GM19238 (cell line): ENCODE measurements at regions not wholly inside any gene's neighbourhood (a gene's known extent, or its start where the extent isn't known, plus 50 kb on each side); places are given as distances from the start of the nearest gene placed in this dataset.
"Not testable (repeated sequence)": the region's sequence is repeated elsewhere in the genome, so short reads cannot be mapped to it uniquely, and the experiment has no call there.

Source experiments
- DNase-seq: peaks from one replicate; pipeline ENCODE4 v3.0.0; 2011; ENCODE audit warnings: low spot score; ENCODE audit not compliant: insufficient read length

DNA sequence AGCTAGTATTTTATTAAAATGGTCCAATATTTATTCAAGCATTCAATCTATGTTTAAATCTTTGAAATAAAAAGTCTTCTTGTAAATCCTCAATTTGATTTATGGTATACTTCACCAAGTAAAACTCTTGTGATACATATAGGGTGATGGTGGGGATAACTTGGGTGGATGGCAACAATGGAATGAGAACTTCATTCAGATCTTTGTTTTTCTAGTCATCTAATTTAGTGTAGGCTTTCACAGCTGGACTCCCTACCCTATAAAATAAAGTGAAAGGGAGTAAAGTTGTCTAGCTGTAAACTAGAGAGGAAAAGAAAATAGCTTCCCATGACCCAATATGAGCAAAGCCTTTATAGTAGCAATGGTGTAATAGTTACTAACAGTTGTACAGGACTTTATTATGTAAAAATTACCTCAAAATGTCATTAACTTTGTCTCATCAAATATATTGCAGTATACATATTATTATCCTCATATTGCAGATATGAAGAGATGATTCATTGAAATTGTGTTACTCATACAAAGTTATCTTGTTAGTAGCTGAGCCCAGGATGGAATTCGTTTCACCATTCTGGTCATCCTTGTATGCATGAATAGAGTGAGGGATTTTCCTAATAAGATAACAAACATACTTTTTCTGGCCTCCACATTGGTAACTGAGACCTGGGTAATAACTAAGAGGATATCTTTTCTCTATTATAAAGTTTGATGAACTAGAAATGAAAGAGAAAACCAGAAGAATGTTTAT, 1377.7 kb upstream of the ADGRL4 start:
- no peak for DNase-seq

DNA sequence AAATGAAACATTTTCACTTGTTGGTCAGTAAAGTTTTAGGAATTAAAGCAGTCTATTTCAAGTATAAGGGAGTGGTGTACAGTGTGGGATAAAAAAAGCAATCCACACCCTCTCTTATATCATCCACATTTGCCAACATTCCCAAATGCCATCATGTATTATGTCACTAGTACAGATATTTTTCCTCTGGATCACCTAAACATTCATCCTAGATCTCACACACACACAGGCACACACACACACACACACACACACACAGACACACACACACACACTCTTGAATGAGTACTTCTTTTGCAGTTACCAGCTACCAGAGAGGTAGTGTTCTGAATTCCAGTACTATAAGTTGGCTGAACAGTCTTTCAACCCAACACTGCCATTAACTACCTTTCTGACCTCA, 1369.1 kb upstream of the ADGRL4 start:
- DNase-seq = no peak

DNA sequence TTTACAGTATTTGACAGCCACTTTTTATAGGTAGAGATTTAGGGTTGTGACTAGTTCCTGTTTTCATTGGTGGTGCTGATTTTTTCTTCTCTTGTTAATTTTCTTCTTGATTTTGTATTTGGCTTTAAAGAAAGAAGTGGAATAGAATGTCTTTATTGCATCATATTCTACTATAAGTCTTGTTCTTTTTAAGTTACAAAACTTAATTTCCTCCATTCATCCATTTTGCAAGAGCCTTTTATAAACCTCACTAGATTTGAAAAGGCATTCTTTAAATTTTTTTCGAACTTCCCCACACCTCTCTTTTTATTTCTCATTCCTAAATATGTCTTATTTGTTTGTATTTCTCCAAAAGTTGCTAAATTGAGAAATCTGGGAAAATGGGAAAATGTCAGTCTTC, 1368.6 kb upstream of the ADGRL4 start:
- no peak for DNase-seq

DNA sequence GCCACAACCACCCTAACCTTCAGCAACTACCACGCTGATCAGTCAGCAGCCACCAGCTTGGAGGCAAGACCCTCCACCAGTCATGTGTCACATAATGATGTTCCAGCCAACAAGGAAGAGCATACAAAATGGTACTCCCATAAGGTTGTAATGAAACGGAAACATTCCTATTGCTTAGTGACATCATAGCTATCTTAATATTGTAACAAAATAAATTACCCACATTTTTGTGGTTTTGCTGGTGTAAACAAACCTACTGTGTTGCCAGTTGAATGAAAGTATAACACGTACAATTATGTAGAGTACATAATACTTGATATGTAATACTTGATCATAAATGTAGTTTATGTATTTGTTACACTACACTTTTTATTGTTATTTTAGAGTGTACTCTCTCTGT, 1363.2 kb upstream of the ADGRL4 start:
- DNase-seq = no peak

DNA sequence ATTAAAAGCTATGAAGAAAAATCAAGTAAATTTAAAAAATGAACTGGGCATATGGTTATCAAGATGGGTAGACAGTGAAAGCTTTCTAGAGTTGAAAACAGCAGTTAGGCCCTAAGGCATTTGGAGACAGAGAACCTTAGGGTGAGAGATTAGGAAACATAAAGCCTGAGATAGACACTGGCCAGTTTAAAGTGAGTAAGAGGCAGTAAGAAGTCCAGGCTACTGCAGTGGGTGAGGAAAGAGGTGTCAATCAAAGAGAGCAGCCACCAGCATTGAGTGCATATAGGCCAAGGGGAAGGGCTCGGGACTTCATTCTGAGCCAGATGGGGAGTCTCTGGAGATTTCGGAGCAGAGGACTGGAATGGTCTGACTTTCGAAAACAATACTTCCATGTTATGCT, 1360.5 kb upstream of the ADGRL4 start:
- no peak for DNase-seq

DNA sequence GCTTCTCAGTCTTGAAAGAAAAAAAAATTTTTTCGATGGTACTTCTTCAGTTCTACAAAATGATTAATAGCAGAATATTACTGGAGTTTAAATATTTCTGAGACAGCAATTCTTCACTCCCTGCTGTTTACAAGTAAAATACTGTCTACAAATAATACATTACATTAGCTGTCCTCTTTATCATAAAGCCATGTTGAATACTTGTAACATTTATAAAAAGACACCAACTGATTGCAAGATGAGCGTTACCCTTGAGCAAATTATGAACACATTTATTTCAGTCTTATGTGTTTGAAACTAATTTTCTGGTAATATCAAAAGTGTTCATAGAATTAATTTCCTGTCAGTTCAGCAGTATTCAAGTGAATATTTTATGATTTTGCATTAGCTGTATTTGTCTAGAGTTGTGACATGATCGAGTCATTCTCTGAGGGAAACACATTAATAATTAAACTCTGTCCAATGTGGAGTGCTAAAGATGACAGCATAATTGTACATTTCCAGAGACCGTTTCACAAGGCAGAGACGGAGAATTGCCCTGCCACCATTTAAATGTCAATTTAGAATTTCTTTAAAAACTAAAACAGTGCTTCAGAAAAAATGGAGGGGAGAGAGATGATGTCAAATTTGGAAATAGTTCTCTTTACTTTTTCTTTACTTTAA, 1359.0 kb upstream of the ADGRL4 start:
- DNase-seq = no peak

DNA sequence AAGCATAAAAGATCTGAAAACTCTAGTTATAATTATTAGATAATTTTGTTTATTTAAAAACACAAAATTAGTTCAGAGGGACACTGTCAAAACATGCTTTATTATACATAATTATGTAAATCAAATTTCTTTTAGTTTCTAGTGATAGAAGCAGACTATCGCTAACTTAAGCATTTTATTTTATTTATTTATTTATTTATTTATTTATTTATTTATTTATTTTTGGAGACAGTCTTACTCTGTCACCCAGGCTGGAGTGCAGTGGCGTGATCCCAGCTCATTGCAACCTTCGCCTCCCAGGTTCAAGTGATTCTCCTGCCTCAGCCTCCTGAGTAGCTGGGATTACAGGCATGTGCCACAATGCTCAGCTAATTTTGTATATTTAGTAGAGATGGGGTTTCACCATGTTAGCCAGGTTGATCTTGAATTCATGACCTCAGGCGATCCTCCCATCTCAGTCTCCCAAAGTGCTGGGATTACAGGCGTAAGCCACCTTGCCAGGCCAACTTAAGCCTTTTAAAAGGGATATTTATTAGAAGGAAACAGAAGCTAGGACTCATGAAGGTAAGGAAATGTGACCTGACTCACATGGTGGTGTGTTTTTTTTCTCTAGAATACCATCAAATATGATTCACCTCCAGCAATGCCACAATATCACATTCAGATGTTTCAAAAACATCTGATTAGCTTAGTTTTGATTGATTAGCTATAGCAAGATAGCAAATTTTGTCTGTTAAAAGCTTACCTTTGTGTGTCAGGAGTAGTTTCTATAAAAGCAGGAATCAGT, 1357.4 kb upstream of the ADGRL4 start:
- DNase-seq = no peak

DNA sequence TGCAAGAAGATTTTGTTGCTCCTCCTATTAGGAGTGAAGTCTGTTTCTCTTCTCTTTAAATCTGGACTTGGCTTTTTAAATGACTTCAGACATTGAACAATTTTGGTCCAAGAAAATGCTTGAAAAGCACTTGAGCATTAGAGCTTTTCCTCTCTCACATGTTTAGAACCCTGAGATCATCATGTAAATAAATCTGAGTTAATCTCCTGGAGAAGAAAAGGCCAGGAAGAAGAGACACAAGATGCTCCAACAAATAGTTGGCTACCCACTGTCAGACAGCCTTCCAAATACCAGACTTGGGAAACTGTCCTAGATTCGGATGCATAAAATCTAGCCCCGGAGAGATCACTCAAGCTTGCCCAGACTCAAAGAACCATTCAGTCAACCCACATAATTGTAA, 1353.1 kb upstream of the ADGRL4 start:
- DNase-seq = no peak

DNA sequence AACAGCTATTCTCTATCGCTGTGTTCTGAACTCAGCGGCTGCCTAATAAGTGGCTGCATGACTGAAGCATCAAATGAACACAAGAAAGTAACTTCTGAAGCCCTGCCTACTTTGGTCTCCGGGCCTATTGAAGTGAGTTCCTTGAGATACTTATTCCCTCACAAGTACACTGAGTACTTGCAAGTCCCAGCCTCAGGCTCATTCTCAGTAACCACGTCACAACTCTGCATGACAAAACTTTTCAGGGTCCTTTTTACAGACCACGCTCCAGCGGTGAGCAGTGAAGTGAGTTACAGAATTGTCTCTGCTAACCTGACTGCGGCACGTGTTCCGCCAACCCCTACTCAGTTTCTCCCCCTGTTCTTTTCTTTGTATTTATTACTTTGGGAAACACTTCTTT, 1342.7 kb upstream of the ADGRL4 start:
- DNase-seq = no peak

DNA sequence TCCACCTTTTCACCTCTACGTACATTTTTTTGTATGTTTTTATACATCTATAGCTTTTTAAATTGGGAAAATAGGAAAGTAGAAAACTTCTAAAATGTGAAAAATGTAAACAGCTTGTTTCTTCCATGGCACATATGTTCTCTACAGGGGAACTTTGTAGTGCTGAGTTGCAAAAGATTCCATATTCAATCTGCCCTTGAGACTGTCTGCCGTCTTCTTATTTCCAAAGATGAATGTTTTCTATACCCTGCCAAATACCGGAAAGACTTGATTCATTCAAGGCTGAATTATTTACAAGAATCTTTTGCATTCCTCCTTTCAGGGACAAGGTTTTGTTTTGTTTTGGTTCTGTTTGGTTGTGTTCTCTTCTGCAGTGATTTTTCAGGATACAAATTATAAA, 1334.5 kb upstream of the ADGRL4 start:
- DNase-seq = no peak

DNA sequence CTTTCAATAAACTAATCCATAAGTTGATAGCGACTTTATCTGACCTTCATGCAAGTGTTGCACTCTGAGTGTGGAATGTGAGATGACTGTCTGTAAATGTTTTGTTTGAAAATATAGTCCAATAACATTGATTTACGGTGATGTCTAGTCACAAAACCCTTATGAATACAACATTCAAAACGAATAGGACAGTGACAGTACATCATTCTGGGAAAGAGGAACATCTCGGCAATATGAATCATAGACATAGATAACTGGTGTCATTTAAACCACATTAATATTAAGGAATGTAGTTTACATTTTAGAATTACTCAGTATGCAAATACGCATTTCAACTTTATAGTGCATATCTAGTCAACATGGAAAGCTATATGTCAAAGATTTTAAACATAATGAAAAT, 1311.6 kb upstream of the ADGRL4 start:
- DNase-seq = no peak

DNA sequence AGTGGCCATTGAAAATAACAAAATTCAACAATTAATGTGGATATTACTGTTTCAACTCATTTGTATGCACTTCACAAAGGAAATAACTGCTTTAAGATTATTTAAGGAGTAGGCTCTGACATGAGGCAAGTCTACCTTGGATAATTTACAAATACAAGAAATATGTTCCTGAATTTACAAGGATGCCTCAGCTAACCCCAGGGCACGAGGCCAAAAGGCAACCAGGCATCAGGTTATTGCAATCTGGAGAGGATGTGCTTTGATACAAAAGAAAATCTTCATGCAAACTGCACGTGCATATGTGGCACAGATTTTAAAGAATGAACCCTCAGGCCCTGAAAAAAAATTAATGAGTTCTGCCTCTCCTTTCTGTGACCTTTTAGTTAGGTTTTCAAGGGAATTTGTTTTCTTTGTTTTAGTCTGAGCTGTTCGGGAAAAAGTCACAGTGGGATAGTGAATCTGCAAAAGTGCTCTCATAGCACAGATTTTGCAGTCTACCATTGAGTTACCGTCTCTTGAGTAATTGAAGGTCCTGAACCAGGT, 1304.2 kb upstream of the ADGRL4 start:
- DNase-seq = no peak

DNA sequence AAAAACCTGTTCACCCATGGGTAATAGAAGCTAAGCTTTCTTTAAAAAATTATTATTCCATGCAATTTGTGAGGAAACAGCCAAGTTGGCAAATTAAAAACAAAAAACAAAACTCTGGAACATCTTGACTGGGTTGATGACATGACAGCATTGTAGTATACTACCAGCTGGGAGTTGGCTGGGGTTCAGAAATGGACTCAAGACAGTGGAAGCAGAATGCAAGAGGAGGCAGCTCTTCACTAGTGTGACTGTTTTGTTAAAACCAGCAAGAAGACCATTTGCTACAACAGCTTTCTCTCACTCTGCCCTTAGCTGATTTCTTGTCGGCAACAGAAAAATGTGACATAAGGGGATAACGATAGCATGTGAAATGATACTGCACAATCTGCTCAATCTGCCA, 1298.9 kb upstream of the ADGRL4 start:
- no peak for DNase-seq

DNA sequence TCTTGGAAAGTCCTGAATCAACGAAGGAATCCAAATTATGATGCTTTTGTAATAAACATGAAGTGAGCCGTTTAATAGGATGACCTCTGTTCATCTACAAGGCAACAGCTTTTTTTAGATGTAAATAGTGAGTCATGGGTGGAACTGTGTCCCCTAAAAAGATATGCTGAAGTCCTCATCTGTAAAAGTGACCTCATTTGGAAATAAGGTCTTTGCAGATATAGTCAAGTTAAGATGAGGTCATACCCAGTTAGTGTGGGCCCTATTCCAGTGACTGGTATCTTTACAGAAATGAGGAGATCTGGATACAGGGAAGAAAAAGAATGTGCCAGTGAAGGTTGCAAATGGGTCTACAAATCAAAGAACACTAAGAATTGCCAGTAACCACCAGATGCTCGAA, 1287.3 kb upstream of the ADGRL4 start:
- DNase-seq = no peak

DNA sequence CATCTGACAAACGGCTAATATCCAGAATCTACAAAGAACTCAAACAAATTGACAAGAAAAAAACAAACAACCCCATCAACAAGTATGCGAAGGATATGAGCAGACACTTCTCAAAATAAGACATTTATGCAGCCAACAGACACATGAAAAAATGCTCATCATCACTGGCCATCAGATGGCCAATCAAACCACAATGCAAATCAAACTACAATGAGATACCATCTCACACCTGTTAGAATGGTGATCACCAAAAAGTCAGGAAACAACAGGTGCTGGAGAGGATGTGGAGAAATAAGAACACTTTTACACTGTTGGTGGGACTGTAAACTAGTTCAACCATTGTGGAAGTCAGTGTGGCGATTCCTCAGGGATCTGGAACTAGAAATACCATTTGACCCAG, 1282.2 kb upstream of the ADGRL4 start:
- not testable (repeated sequence) for DNase-seq

DNA sequence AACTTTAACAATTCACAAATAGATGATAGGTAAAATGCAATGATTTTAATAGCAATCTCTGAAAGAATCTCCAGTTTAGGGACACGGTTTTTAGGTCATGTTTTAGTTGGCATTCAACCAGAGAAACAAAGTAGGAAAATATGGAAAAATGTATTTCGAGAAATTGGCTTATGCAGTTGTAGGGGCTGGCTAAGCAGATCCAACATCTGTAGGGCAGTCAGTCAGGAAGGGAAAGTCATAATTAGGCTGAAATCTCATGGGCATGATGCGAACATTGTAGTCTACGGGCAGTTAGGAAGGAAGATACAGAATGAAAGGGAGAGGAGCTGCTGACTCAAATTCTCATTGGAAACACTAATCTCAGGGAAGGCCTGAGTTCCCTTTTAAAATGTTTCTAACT, 1276.0 kb upstream of the ADGRL4 start:
- DNase-seq = no peak

DNA sequence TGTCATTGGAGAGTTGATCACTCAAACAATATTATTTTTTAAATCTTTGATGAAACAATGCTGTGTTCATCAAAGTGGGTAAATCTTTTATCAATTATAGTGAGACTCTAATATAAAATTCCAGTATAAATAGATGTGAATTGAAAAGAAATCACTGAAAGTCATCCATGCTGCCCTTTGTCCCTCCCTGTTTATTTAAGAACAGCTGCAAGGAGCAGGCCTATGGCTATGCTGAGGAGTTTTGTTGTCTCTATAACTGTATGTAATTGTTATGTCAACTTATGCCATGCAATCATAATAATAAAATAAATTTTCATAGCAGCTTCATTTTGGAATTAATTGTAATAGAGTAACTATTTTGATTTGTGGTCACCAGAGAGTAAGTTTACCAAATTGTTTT, 1272.4 kb upstream of the ADGRL4 start:
- DNase-seq = no peak

DNA sequence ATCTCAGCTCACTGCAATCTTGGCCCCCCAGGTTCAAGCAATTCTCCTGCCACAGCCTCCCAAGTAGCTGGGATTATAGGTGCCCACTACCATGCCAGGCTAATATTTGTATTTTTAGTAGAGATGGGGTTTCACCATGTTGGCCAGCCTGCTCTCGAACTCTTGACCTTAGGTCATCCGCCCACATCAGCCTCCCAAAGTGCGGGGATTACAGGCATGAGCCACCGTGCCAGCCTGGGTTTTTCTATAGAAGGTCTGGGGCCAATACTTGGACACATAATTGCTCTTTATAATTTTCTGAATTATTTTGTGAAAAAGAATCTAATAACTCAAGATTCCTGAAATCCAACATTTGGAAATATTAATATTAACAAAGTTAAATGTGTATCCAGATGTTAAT, 1267.7 kb upstream of the ADGRL4 start:
- DNase-seq = no peak

DNA sequence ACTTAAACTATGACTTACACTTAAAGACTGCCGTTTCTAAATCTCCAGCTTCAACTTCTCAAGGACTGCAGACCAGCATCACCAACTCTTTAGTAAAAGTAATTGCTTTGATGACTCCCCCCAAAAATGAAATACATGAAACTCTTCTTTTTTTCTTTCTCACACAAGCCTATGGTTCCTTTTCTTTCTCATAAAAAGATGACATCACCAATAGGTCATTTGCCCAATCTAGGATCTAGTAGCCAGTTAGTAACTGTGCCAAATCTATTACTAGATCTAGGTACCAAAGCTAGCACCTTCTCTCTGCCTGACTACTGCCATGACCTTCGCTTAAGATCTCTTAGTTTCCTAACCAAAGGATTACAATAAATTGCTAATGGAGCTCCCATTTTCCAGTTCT, 1266.0 kb upstream of the ADGRL4 start:
- DNase-seq = no peak

DNA sequence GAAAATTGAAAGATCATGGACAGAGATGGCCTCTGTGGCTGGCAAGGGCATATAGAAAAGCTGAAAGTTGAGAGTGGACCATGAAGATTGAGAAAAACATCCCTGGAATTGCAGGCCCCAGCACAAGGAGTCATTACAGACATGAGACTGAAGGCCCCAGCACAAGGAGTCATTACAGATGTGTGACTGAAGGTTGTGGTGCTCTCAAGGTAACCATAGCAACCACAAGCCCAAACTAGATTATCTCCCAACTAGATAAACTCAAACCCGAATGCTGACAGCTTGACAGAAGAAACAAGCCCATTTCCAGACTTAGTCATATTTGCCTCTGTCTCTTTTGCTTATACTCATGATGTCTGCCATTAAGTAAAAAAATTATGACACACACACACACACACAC, 1252.1 kb upstream of the ADGRL4 start:
- DNase-seq = no peak

DNA sequence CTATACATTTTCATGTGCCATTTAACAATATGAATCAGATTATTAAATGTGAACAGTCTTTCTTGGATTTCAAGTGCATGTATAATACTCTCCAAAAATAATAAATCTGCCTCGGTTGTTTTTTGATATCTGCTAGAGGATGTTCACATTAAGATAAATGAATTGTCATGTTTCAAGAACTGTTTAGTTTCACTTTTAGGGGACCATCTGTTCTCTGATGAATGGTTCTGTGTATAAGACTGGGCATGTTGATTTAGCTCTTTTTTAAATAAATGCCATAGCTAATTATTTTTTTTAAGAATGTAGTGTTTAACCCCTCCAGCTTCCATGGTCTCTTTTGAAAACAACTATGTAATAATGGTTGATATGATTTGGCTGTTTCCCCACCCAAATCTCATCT, 1245.1 kb upstream of the ADGRL4 start:
- DNase-seq = no peak

DNA sequence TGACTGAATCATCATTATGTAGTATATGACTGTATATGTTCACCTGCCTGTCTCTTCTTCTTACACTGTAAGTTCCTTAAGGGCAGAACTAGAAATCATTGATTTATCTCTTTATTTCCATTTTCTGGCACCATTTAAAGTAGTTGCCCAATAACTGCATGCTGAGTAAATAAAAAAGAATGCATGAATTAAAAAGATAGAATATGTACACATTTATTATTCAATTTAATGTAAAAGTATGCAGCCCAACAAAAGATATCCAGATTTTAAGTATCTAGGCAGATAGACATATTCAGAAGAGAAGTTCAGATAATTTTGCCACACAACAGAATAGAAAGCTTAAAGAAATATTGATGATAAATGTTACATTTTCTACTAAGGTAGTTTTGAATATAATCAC, 1244.6 kb upstream of the ADGRL4 start:
- DNase-seq = no peak
